Adrenal gland (tissue), 9 donors: ENCODE measurements at regions not wholly inside any gene's neighbourhood (a gene's known extent, or its start where the extent isn't known, plus 50 kb on each side); places are given as distances from the start of the nearest gene placed in this dataset.
"Not testable (repeated sequence)": the region's sequence is repeated elsewhere in the genome, so short reads cannot be mapped to it uniquely, and the experiment has no call there.

Experiments
- DNase-seq, 7 donors: peaks; one replicate each; pipeline ENCODE4 v3.0.0-alpha.2; 2019 to 2020
- H3K27ac ChIP-seq, 5 donors: fragments of 200-600 bp; sonication (generic) in 4 of 5; 1 replicate in 3 of 5; 2 replicates in 2 of 5; pipeline versions ENCODE4 v1.5.1 to v1.8.0; 2016 to 2020; ENCODE audit warnings: mild to moderate bottlenecking in 1 of 5
- H3K27me3 ChIP-seq: fragments of 200-600 bp; 2 replicates; pipeline ENCODE4 v1.8.0; 2021
- H3K36me3 ChIP-seq, 2 donors: fragments of 200-600 bp; replicated peaks in 1 of 2; 1 replicate in 1 of 2; 2 replicates in 1 of 2; pipeline versions ENCODE4 v1.5.1 to v1.8.0; 2018 to 2022
- H3K4me1 ChIP-seq, 2 donors: fragments of 200-600 bp; replicated peaks in 1 of 2; 1 replicate in 1 of 2; 2 replicates in 1 of 2; pipeline versions ENCODE4 v1.5.1 to v1.8.0; 2018 to 2021
- H3K4me3 ChIP-seq, 4 donors: fragments of 200-600 bp; sonication (generic) in 3 of 4; one replicate each; pipeline ENCODE4 v1.5.1; 2016 to 2018
- H3K9me3 ChIP-seq, 3 donors: fragments of 200-600 bp; sonication (generic) in 1 of 3; replicated peaks in 1 of 3; 1 replicate in 2 of 3; 2 replicates in 1 of 3; pipeline versions ENCODE4 v1.5.1 to v1.8.0; 2016 to 2021
- POLR2A ChIP-seq, 2 donors: fragments of 450-650 bp; IDR thresholded peaks; one replicate each; pipeline ENCODE4 v1.6.1; 2017; ENCODE audit warnings: antibody characterized with exemption in 2 of 2, mild to moderate bottlenecking in 2 of 2, moderate library complexity in 1 of 2
- WGBS, 4 donors: extraction: QIAGEN DNeasy Blood & Tissue Kit in 2 of 4; methylation state at CpG; one replicate each; pipeline versions ENCODE4 v1.1.5 to v1.1.7; 2013 to 2017; 5-methylcytosine and 5-hydroxymethylcytosine counted together
- intact Hi-C, 2 donors: fragments of 100-400 bp; cut with DNase I; formaldehyde crosslinking; loops; one replicate each; pipeline versions ENCODE4 v1.14.1 to v1.15.0; 2022 to 2023
- TF ChIP-seq, protein P1 (sequence below), 6 experiments: fragments of 450-650 bp in 4 of 6; fragments of 200-600 bp in 2 of 6; sonication (generic) in 1 of 6; IDR thresholded peaks; 1 replicate in 5 of 6; 2 replicates in 1 of 6; pipeline versions ENCODE4 v1.5.1 to v1.8.0; 2016 to 2021; ENCODE audit warnings: antibody characterized with exemption in 6 of 6, mild to moderate bottlenecking in 2 of 6, moderate library complexity in 1 of 6
- donor health status: healthy with polysubstance abuse.
- donor health status: Bipolar disorder and iron deficiency.
- donor health status: DM: yes; HTN: yes; CAD: no.
- donor health status: DM: no; HTN: no; CAD: no.
- donor health status: DM: no; HTN: no; CAD: no.

DNA sequence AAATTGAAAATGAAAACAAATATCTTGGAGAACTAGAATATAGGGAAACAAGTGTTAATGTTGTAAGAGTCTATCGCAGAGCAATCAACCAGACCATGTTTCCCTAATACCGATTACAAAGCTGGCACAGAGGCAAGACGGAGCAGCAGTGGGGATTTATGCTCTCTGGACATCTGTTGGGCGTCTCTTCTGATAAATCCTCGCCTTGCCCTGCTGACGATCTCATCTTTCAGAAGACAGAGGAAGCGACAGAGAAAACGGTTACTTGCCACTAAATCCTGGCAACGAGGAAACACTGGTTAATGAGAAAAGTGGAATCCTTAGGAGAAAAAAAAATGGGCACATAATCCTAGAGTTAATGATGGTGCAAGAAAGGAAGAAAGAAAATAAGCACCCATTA is 218.5 kb downstream of the NPIPA8 start:
- H3K36me3 ChIP-seq, intact Hi-C loops, H3K4me1 ChIP-seq, H3K27me3 ChIP-seq, H3K27ac ChIP-seq, H3K4me3 ChIP-seq, H3K9me3 ChIP-seq: not testable (repeated sequence)
- WGBS, 4 donors = 23 to 39% (median 29%) methylated on average over 6 to 9 of the region's 9 CpGs
- peak in 2 of 7 donors; percentile 3 to 47 for DNase-seq

DNA sequence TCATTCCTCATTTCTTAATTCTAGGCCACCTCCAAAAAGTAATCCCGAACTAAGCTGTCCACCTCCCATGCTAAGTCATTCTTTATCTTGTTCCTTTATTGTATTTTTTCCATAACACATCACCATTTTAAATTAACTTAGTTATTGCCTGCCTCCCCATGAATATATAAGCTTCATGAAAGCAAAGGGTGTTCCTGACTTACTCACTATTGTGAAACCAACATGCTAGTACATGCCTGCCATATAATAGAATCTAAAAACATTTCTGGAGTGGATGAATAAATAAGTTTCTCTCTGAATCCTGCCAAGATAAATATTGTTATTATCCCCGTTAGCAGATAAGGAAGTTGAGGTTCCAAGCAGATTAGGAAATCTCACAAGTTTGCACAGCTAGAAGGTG is 232.1 kb downstream of the NPIPA8 start:
- H3K27ac ChIP-seq, H3K4me1 ChIP-seq, H3K36me3 ChIP-seq, DNase-seq, H3K9me3 ChIP-seq, H3K4me3 ChIP-seq, intact Hi-C loops, H3K27me3 ChIP-seq: not testable (repeated sequence)
- 83% methylated on average over 1 of the region's 2 CpGs; no CpG with 5 or more reads in 3 of the 4 donors for WGBS, 4 donors

DNA sequence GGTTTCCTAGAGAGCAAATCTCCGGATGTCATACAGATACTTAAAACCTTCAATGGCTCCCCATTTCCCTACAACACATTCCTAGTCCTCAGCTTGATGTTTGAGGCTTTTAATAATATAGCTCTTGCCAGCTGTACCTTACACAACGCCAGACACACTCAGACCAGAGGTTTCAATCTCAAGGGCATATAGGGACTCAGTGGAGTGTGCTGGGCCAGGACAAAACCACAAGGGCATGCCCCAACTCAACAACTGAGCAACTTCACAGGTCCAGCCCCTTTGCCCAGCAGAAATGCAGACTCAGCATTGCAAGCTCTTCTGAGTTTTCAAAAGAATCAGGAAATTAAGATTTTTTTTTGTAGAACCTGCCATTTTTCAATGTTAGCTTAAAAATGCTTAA is 235.5 kb downstream of the NPIPA8 start:
- H3K27ac ChIP-seq, H3K36me3 ChIP-seq, H3K4me1 ChIP-seq, intact Hi-C loops, DNase-seq, H3K27me3 ChIP-seq, H3K4me3 ChIP-seq, H3K9me3 ChIP-seq: not testable (repeated sequence)
- WGBS, 4 donors = no CpG with 5 or more reads among the region's 2 CpGs

DNA sequence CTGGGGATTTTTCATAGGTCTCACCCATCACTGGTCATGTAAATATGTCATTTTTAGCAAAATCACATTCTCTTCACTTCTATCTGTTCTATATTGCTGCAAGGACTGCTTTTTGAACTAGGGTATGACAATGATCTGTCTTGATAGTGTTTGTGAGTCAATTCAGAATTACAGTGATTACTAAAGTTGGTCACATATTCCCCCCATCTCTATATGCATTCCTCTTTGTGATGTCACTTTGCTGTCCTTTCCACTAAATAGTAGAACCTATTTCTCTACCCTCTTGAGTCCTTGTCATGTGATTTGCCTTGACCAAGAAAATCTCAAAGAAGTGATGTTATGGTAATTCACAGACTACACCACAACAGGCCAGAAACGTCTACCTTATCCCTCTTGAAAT is 243.9 kb downstream of the NPIPA8 start:
- WGBS, 4 donors = 31 to 55% (median 49%) methylated on average over 1 of the region's 1 CpG
- H3K27me3 ChIP-seq, H3K4me1 ChIP-seq, H3K36me3 ChIP-seq, intact Hi-C loops, H3K27ac ChIP-seq, H3K4me3 ChIP-seq, H3K9me3 ChIP-seq, DNase-seq: not testable (repeated sequence)

DNA sequence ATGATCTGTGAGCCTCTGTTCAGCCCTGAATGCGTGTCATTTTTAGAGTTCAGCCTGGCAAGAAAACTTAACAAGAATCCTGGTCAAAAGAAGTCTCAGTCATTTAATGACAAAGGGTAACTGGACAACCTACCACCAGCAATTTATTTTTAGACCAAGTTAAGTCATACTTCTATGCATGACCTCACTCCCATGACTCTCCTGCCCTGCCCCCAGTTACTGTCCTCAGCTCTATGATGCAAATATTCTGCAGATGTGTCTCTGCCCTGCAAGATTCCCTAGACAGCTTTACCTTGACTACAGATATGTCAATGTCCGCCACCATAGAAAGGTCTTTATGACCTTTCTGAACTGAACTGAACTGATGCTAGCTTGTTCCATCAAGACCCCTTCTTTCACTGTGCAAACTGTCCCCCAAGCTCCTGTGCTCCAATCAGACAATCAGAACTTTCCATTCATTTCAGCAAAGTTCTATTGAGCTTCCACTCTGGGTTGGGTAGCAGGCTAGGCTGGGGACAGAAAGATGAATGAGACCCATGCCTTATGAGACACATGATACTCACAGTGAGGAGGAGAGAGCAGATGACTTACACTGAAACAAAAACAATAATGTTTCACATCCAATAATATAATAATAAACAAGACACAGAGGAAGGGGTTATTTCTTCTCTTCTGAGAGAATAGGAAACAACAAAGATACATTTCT is 255.7 kb downstream of the NPIPA8 start:
- H3K4me1 ChIP-seq, H3K4me3 ChIP-seq, H3K27me3 ChIP-seq, H3K36me3 ChIP-seq, H3K27ac ChIP-seq, DNase-seq, H3K9me3 ChIP-seq, intact Hi-C loops: not testable (repeated sequence)
- 64 to 93% (median 81%) methylated on average over 1 to 2 of the region's 2 CpGs for WGBS, 4 donors

DNA sequence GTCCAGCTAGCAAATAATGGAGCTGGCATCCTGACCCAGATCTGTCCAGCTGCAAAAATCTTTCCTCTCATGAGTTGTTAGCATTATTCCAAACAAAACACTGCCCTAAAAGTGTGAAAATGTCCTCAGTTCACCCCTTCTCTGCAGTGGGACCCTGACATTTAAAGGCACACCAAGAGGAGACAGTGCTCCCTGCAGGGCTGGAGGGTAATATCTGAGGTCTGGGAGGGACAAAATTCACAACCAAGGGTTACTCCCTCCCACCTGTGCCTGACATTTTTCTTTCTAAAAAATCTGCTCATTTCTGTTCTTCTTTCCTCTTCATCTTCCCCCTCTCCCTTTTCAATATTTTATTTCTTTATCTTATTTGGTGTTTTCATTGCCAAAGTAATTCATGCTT is 258.6 kb downstream of the NPIPA8 start:
- H3K4me3 ChIP-seq, DNase-seq, H3K36me3 ChIP-seq, H3K27me3 ChIP-seq, H3K27ac ChIP-seq, intact Hi-C loops, H3K9me3 ChIP-seq, H3K4me1 ChIP-seq: not testable (repeated sequence)

DNA sequence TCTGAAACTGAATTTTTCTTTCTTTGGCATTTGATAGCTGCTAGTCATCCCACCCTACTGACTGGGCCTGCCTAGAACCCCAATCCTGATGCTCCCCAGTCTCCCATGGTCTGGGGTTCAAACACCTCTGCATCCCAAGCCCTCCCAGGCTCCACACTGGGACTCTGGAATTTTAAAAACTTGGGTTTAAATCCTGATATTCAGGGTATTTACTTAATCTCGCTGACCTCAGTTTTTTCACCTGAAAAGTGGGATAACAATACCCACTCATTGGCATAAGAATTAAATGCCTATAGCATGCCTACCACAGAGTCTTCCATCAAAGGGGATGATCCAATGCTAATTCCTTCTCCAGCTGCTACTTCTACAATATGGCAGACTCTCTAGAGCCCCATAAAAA is 264.4 kb downstream of the NPIPA8 start:
- TF ChIP-seq, protein P1, sequence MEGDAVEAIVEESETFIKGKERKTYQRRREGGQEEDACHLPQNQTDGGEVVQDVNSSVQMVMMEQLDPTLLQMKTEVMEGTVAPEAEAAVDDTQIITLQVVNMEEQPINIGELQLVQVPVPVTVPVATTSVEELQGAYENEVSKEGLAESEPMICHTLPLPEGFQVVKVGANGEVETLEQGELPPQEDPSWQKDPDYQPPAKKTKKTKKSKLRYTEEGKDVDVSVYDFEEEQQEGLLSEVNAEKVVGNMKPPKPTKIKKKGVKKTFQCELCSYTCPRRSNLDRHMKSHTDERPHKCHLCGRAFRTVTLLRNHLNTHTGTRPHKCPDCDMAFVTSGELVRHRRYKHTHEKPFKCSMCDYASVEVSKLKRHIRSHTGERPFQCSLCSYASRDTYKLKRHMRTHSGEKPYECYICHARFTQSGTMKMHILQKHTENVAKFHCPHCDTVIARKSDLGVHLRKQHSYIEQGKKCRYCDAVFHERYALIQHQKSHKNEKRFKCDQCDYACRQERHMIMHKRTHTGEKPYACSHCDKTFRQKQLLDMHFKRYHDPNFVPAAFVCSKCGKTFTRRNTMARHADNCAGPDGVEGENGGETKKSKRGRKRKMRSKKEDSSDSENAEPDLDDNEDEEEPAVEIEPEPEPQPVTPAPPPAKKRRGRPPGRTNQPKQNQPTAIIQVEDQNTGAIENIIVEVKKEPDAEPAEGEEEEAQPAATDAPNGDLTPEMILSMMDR (IDR thresholded peaks at IDR 0.05) = no peak
- no peak for TF ChIP-seq POLR2A (IDR thresholded peaks at IDR 0.05)
- H3K27me3 ChIP-seq = no peaks in the 10 kb centered on the region
- H3K27ac ChIP-seq = no peak overlapping the region
- H3K36me3 ChIP-seq = no peaks in the 10 kb centered on the region
- no peaks in the 10 kb centered on the region for H3K9me3 ChIP-seq
- H3K4me3 ChIP-seq = no peak overlapping the region
- 62 to 89% (median 82%) methylated on average over 1 of the region's 1 CpG for WGBS, 4 donors
- DNase-seq = no peak
- intact Hi-C loops = no loop called here
- H3K4me1 ChIP-seq = no peaks in the 10 kb centered on the region
